ENCODE measurements at regions not wholly inside any gene's neighbourhood (a gene's known extent, or its start where the extent isn't known, plus 50 kb on each side); places are given as distances from the start of the nearest gene placed in this dataset.

DNA sequence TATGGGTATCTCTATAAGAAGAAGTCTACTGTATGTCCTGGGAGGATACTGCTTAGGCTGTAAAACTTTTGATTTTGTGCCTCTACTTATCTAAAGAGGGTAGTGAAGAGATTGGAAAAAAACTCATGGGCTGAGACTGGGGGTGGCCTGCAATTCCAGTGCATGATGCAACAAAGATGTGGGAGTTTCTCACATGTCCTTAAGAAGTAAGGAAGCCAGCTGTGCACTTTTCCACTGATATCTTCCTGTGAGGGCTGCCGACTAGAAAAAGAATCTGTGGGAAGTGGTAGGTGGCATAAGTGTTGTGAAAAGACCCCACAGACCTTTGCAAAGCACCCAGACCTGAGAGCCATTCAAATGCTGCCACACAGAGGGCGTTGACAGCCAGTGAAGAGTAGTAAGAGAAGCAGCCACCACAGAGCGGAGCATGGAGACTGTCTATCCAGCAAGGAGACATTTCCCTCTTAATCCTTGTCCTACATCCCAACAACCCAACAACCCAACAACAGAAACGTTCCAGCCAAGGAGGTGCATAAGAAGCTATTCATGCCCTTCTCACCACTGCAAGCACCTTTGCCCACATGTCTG, 65.1 kb downstream of the PFDN4 start:
- Histone ChIP-seq H3K9ac (ENCODE audit: low read length in 5 of 5) (no peak overlapping the region), H3K4me1 (ENCODE audit: control insufficient read depth in 5 of 5, insufficient read depth in 5 of 5, low read length in 5 of 5) (no peaks in the 10 kb centered on the region), H3K27ac (ENCODE audit: low read depth, low read length) (no peak overlapping the region), H3K9me3 (ENCODE audit: control insufficient read depth in 5 of 5, low read length in 5 of 5) (no peaks in the 10 kb centered on the region), H3K27me3 (ENCODE audit: control insufficient read depth in 5 of 5, insufficient read depth in 4 of 5, low read length in 5 of 5) (no peaks in the 10 kb centered on the region), H3K4me3 (ENCODE audit: low read depth in 1 of 5, low read length in 5 of 5) (no peak overlapping the region), H3K36me3 (ENCODE audit: control insufficient read depth in 5 of 5, insufficient read depth in 5 of 5, low read length in 5 of 5) (no peaks in the 10 kb centered on the region)

DNA sequence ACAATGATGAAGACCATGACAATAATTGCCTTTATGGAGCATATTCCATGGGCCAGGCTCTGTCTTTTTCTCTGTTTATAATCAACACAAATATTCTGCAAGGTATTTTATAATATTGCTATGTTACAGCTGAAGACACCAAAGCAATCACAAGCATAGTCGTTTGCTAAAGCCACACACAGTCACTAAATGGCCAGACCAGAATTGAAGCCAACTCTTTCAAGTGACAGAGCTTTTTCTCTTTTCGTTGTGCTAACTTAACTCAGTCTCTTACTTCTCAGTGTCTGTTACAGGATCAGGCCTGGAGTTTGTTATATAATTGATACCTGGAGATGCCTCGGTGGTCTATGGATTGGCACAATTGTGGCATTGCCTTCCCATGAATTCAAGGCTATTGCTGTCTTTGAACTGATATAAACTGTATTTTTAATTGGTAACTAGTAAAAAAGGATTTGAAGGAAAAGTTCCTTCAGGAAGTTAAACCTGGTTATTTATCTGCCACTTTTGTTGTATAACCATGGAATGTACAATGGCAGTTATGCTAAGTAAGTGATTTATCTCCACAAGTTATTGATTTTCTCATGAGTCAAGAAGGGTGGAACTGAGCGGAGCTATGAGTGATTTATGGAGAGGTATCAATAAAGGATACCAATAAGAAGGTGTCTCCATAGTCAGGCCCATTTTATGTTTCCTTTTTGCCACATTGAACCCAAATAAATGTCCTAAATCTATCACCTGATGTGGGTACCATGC, 67.6 kb downstream of the PFDN4 start:
- Histone ChIP-seq H3K36me3 (ENCODE audit: control insufficient read depth in 5 of 5, insufficient read depth in 5 of 5, low read length in 5 of 5) (no peaks in the 10 kb centered on the region), H3K4me3 (ENCODE audit: low read depth in 1 of 5, low read length in 5 of 5) (no peak overlapping the region), H3K4me1 (ENCODE audit: control insufficient read depth in 5 of 5, insufficient read depth in 5 of 5, low read length in 5 of 5) (no peaks in the 10 kb centered on the region), H3K27ac (ENCODE audit: low read depth, low read length) (no peak overlapping the region), H3K9ac (ENCODE audit: low read length in 5 of 5) (no peak overlapping the region), H3K9me3 (ENCODE audit: control insufficient read depth in 5 of 5, low read length in 5 of 5) (no peaks in the 10 kb centered on the region), H3K27me3 (ENCODE audit: control insufficient read depth in 5 of 5, insufficient read depth in 4 of 5, low read length in 5 of 5) (no peaks in the 10 kb centered on the region)

GRCh38 chr20:54276577-54277169, 68.8 kb downstream of the PFDN4 start:
- no peaks in the 10 kb centered on the region for H3K4me1 ChIP-seq (ENCODE audit: control insufficient read depth in 5 of 5, insufficient read depth in 5 of 5, low read length in 5 of 5)
- no peaks in the 10 kb centered on the region for H3K36me3 ChIP-seq (ENCODE audit: control insufficient read depth in 5 of 5, insufficient read depth in 5 of 5, low read length in 5 of 5)
- H3K9me3 ChIP-seq (ENCODE audit: control insufficient read depth in 5 of 5, low read length in 5 of 5) = no peaks in the 10 kb centered on the region
- H3K27me3 ChIP-seq (ENCODE audit: control insufficient read depth in 5 of 5, insufficient read depth in 4 of 5, low read length in 5 of 5) = no peaks in the 10 kb centered on the region
- no peak overlapping the region for H3K4me3 ChIP-seq (ENCODE audit: low read depth in 1 of 5, low read length in 5 of 5)
- no peak overlapping the region for H3K27ac ChIP-seq (ENCODE audit: low read depth, low read length)
- H3K9ac ChIP-seq (ENCODE audit: low read length in 5 of 5) = no peak overlapping the region

GRCh38 chr20:54278262-54278661, 70.4 kb downstream of the PFDN4 start:
- no peaks in the 10 kb centered on the region for H3K36me3 ChIP-seq (ENCODE audit: control insufficient read depth in 5 of 5, insufficient read depth in 5 of 5, low read length in 5 of 5)
- H3K27ac ChIP-seq (ENCODE audit: low read depth, low read length) = no peak overlapping the region
- no peak overlapping the region for H3K4me3 ChIP-seq (ENCODE audit: low read depth in 1 of 5, low read length in 5 of 5)
- H3K4me1 ChIP-seq (ENCODE audit: control insufficient read depth in 5 of 5, insufficient read depth in 5 of 5, low read length in 5 of 5) = no peaks in the 10 kb centered on the region
- H3K9me3 ChIP-seq (ENCODE audit: control insufficient read depth in 5 of 5, low read length in 5 of 5) = no peaks in the 10 kb centered on the region
- H3K9ac ChIP-seq (ENCODE audit: low read length in 5 of 5) = no peak overlapping the region
- no peaks in the 10 kb centered on the region for H3K27me3 ChIP-seq (ENCODE audit: control insufficient read depth in 5 of 5, insufficient read depth in 4 of 5, low read length in 5 of 5)

DNA sequence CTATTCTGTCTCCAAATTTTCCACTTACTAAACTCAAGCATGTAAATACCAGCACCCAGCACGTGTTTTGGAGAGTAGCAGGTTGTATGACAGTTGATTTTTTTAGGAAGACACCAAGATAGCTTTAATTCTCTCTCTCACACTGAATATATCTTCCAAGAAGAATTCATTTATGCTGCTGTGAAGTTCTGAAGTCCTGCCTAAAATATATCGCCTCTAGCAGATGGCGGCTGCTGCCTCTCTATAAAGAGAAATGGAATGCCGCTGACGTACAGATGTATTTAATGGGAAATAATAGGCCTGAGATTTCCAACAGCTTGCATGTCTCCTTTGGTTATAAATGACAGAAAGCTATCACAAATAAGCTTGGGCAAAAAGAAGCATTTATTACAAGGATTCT, 74.7 kb downstream of the PFDN4 start:
- H3K4me3 ChIP-seq (ENCODE audit: low read depth in 1 of 5, low read length in 5 of 5) = no peak overlapping the region
- H3K9ac ChIP-seq (ENCODE audit: low read length in 5 of 5) = no peak overlapping the region
- H3K9me3 ChIP-seq (ENCODE audit: control insufficient read depth in 5 of 5, low read length in 5 of 5) = peaks cover 0 to 2% (median 0%) of the 10 kb centered on the region in 5 donors
- H3K36me3 ChIP-seq (ENCODE audit: control insufficient read depth in 5 of 5, insufficient read depth in 5 of 5, low read length in 5 of 5) = no peaks in the 10 kb centered on the region
- no peaks in the 10 kb centered on the region for H3K27me3 ChIP-seq (ENCODE audit: control insufficient read depth in 5 of 5, insufficient read depth in 4 of 5, low read length in 5 of 5)
- H3K4me1 ChIP-seq (ENCODE audit: control insufficient read depth in 5 of 5, insufficient read depth in 5 of 5, low read length in 5 of 5) = no peaks in the 10 kb centered on the region
- H3K27ac ChIP-seq (ENCODE audit: low read depth, low read length) = no peak overlapping the region

DNA sequence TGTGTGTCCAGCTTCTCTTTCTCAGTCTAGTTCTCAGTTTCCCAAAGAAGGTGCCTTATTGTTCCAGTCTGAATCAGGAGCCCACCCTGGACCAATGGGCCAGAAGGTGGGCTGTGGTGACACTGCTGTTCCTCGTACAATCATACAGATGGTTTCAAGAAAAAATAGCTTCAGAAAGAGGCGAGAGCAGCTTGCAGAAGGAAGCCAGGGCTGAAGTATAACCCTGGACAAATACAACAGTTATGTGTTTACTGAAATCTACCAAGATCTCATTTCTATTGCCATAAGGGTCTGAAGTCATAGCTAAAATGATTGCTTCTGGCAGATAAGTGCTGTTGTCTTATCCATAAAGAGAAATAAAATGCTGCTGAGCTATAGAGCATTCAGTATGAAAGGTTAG, 75.4 kb downstream of the PFDN4 start:
- no peaks in the 10 kb centered on the region for H3K4me1 ChIP-seq (ENCODE audit: control insufficient read depth in 5 of 5, insufficient read depth in 5 of 5, low read length in 5 of 5)
- no peaks in the 10 kb centered on the region for H3K36me3 ChIP-seq (ENCODE audit: control insufficient read depth in 5 of 5, insufficient read depth in 5 of 5, low read length in 5 of 5)
- no peak overlapping the region for H3K4me3 ChIP-seq (ENCODE audit: low read depth in 1 of 5, low read length in 5 of 5)
- peaks cover 0 to 2% (median 0%) of the 10 kb centered on the region in 5 donors for H3K9me3 ChIP-seq (ENCODE audit: control insufficient read depth in 5 of 5, low read length in 5 of 5)
- no peaks in the 10 kb centered on the region for H3K27me3 ChIP-seq (ENCODE audit: control insufficient read depth in 5 of 5, insufficient read depth in 4 of 5, low read length in 5 of 5)
- no peak overlapping the region for H3K9ac ChIP-seq (ENCODE audit: low read length in 5 of 5)
- no peak overlapping the region for H3K27ac ChIP-seq (ENCODE audit: low read depth, low read length)

DNA sequence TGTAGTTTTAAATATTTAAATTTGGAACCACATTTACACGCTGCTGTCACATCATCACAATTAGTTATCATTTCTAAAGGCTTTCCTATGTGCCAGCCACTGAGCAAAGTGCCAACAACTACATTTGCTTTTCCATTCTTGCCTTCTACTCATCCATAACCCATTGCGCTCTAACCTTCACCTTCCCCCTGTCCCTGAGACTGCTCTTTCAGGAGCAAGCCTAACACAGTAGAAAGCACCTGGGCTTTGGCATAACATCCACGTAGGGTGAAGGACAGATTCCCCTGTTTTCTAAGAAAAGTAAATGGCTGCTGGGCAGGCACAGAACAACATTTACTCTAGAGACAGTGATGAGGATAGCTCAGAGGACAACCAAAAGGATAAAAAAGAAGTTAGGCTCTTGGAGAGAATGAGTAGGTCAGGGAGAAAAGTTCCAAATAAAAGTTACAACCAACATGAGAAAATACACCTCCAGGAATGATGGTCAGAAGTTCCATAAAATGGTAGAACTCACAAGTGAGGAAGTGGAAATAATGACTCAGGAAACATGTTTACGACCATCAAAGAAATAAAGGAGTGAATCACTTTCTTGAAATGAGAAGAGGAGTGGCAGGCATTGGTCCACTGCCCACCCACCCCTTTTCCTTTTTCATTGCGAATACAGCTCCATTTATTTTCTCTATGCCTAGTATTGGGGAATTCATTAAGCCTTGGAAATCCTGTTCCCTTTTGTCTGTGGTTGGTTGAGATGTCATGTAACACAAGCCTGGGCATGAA, 77.2 kb downstream of the PFDN4 start:
- Histone ChIP-seq H3K9ac (ENCODE audit: low read length in 5 of 5) (no peak overlapping the region), H3K4me3 (ENCODE audit: low read depth in 1 of 5, low read length in 5 of 5) (no peak overlapping the region), H3K36me3 (ENCODE audit: control insufficient read depth in 5 of 5, insufficient read depth in 5 of 5, low read length in 5 of 5) (no peaks in the 10 kb centered on the region), H3K27me3 (ENCODE audit: control insufficient read depth in 5 of 5, insufficient read depth in 4 of 5, low read length in 5 of 5) (no peaks in the 10 kb centered on the region), H3K9me3 (ENCODE audit: control insufficient read depth in 5 of 5, low read length in 5 of 5) (peaks cover 0 to 2% (median 0%) of the 10 kb centered on the region in 5 donors), H3K4me1 (ENCODE audit: control insufficient read depth in 5 of 5, insufficient read depth in 5 of 5, low read length in 5 of 5) (no peaks in the 10 kb centered on the region), H3K27ac (ENCODE audit: low read depth, low read length) (no peak overlapping the region)

DNA sequence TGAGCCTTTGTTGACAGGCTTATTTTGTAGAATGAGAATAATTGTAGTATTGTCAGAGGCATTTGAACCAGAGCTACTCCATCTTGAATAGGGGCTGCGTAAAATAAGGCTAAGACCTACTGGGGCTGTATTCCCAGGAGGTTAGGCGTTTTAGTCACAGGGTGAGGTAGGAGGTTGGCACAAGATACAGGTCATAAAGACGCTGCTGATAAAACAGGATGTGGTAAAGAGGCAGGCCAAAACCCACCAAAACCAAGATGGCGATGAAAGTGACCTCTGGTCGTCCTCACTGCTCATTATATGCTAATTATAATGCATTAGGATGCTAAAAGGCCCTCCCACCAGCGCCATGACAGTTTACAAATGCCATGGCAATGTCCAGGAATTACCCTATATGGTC, 82.7 kb downstream of the PFDN4 start:
- H3K4me3 ChIP-seq (ENCODE audit: low read depth in 1 of 5, low read length in 5 of 5) = no peak overlapping the region
- no peaks in the 10 kb centered on the region for H3K36me3 ChIP-seq (ENCODE audit: control insufficient read depth in 5 of 5, insufficient read depth in 5 of 5, low read length in 5 of 5)
- H3K9ac ChIP-seq (ENCODE audit: low read length in 5 of 5) = no peak overlapping the region
- H3K4me1 ChIP-seq (ENCODE audit: control insufficient read depth in 5 of 5, insufficient read depth in 5 of 5, low read length in 5 of 5) = peaks cover 0 to 7% (median 0%) of the 10 kb centered on the region in 5 donors
- no peak overlapping the region for H3K27ac ChIP-seq (ENCODE audit: low read depth, low read length)
- no peaks in the 10 kb centered on the region for H3K9me3 ChIP-seq (ENCODE audit: control insufficient read depth in 5 of 5, low read length in 5 of 5)
- peaks cover 0 to 5% (median 2%) of the 10 kb centered on the region in 5 donors for H3K27me3 ChIP-seq (ENCODE audit: control insufficient read depth in 5 of 5, insufficient read depth in 4 of 5, low read length in 5 of 5)

- H3K36me3 ChIP-seq (ENCODE audit: control insufficient read depth in 5 of 5, insufficient read depth in 5 of 5, low read length in 5 of 5) = no peaks in the 10 kb centered on the region
- no peak overlapping the region for H3K27ac ChIP-seq (ENCODE audit: low read depth, low read length)
- H3K9me3 ChIP-seq (ENCODE audit: control insufficient read depth in 5 of 5, low read length in 5 of 5) = no peaks in the 10 kb centered on the region
- H3K4me1 ChIP-seq (ENCODE audit: control insufficient read depth in 5 of 5, insufficient read depth in 5 of 5, low read length in 5 of 5) = peaks cover 0 to 7% (median 0%) of the 10 kb centered on the region in 5 donors
- no peak overlapping the region for H3K4me3 ChIP-seq (ENCODE audit: low read depth in 1 of 5, low read length in 5 of 5)
- no peak overlapping the region for H3K9ac ChIP-seq (ENCODE audit: low read length in 5 of 5)
- peaks cover 0 to 5% (median 2%) of the 10 kb centered on the region in 5 donors for H3K27me3 ChIP-seq (ENCODE audit: control insufficient read depth in 5 of 5, insufficient read depth in 4 of 5, low read length in 5 of 5)
Observed at GRCh38 chr20:54291339-54292010, 83.6 kb downstream of the PFDN4 start.

All from subcutaneous abdominal adipose tissue (tissue), 5 donors.